ENCODE measurements at regions not wholly inside any gene's neighbourhood (a gene's known extent, or its start where the extent isn't known, plus 50 kb on each side); places are given as distances from the start of the nearest gene placed in this dataset.

DNA sequence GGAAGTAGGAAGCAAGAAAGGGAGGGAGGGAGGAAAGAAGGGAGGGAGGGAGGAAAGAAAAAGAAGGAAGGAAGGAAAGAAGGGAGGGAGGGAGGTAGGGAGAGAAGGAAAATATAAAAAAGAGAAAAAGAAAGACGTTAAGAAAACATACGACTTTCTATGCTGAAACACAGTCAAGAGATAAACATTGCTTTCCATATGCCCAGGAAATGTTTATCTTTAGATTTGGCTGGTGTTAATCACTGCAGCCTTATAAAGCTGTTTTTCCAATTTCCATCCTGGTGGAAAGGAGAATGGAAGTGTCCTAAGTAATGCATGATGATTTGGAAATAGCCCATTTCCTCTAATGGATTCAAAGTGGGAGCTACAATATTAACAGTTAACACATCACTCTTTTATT, 524.3 kb downstream of the MTRR start:
- H3K36me3 Mint-ChIP-seq (ENCODE audit: low read depth) = no peaks in the 10 kb centered on the region
- TF ChIP-seq, protein P1, sequence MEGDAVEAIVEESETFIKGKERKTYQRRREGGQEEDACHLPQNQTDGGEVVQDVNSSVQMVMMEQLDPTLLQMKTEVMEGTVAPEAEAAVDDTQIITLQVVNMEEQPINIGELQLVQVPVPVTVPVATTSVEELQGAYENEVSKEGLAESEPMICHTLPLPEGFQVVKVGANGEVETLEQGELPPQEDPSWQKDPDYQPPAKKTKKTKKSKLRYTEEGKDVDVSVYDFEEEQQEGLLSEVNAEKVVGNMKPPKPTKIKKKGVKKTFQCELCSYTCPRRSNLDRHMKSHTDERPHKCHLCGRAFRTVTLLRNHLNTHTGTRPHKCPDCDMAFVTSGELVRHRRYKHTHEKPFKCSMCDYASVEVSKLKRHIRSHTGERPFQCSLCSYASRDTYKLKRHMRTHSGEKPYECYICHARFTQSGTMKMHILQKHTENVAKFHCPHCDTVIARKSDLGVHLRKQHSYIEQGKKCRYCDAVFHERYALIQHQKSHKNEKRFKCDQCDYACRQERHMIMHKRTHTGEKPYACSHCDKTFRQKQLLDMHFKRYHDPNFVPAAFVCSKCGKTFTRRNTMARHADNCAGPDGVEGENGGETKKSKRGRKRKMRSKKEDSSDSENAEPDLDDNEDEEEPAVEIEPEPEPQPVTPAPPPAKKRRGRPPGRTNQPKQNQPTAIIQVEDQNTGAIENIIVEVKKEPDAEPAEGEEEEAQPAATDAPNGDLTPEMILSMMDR (IDR thresholded peaks at IDR 0.05) = no peak
- no peak overlapping the region for H3K27ac Mint-ChIP-seq
- no peaks in the 10 kb centered on the region for H3K9me3 Mint-ChIP-seq
- H3K4me3 Mint-ChIP-seq = no peak overlapping the region
- peaks cover 7% of the 10 kb centered on the region for H3K27me3 Mint-ChIP-seq (ENCODE audit: low read depth, poor library complexity)
- DNase-seq = no peak
- no peaks in the 10 kb centered on the region for H3K4me1 Mint-ChIP-seq

DNA sequence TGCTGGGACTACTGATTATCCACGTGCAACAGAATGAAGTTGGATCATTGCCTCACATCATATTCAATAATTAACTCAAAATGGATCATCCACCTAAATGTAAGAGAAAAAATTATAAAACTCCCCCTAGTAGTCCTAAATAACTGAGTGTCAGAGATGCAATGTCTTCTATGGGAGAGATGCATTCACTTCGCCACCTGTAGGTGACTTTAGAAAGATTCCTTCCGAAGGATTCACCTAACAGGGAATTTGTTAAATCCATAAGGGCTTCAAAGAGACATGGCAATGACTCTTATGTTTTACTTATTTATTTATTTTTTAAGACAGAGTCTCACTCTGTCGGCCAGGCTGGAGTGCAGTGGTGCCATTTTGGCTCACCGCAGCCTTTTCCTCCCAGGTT, 526.0 kb downstream of the MTRR start:
- Mint-ChIP-seq H3K27me3 (ENCODE audit: low read depth, poor library complexity) (peaks cover 7% of the 10 kb centered on the region), H3K4me1 (no peaks in the 10 kb centered on the region), H3K4me3 (no peak overlapping the region), H3K9me3 (no peaks in the 10 kb centered on the region), H3K27ac (no peak overlapping the region), H3K36me3 (ENCODE audit: low read depth) (no peaks in the 10 kb centered on the region)
- TF ChIP-seq, protein P1 (IDR thresholded peaks at IDR 0.05) = no peak
- DNase-seq = no peak

DNA sequence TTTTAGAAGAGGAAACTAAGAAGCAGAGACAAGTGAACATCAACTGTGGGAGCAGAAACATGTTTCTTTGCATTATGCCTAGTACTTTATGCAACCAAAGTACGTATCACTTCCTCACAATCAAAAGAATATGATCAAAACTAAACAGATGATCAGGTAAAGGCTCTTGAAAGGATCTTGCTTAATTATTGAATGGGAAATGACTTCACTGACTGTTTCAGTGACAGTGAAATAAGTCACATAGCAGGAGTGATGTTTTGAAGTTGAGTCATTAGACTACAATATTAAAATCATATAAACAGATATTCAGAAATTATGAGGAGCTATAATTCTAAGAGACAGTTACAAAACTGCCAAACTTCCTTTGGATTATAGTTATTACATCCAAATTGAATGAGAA, 527.3 kb downstream of the MTRR start:
- H3K27me3 Mint-ChIP-seq (ENCODE audit: low read depth, poor library complexity) = peaks cover 3% of the 10 kb centered on the region
- H3K4me3 Mint-ChIP-seq = no peak overlapping the region
- TF ChIP-seq, protein P1 (IDR thresholded peaks at IDR 0.05) = no peak
- no peak overlapping the region for H3K27ac Mint-ChIP-seq
- no peak for DNase-seq
- H3K36me3 Mint-ChIP-seq (ENCODE audit: low read depth) = no peaks in the 10 kb centered on the region
- no peaks in the 10 kb centered on the region for H3K4me1 Mint-ChIP-seq
- H3K9me3 Mint-ChIP-seq = no peaks in the 10 kb centered on the region

DNA sequence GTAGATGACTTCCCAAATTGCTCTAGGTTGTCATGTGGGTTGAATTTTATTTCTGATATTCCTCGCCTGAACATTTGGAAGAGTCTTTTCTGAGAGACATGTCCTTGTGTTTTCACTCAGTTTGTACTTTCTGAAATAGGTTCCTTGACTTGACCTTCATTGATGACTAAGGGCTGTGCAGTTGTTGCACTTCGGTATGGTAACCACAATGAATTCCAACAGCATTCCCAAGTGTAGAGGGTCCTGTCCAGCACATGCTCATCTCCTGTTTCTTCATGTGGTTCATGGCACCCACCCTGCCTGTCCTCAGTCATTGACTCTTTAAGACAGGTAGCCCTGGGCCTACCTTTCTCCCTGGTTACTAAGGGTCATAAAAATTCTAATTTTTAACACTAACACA, 527.8 kb downstream of the MTRR start:
- DNase-seq = no peak
- no peak overlapping the region for H3K4me3 Mint-ChIP-seq
- TF ChIP-seq, protein P1 (IDR thresholded peaks at IDR 0.05) = no peak
- H3K27ac Mint-ChIP-seq = no peak overlapping the region
- H3K36me3 Mint-ChIP-seq (ENCODE audit: low read depth) = no peaks in the 10 kb centered on the region
- peaks cover under 1% of the 10 kb centered on the region for H3K27me3 Mint-ChIP-seq (ENCODE audit: low read depth, poor library complexity)
- no peaks in the 10 kb centered on the region for H3K9me3 Mint-ChIP-seq
- H3K4me1 Mint-ChIP-seq = no peaks in the 10 kb centered on the region

DNA sequence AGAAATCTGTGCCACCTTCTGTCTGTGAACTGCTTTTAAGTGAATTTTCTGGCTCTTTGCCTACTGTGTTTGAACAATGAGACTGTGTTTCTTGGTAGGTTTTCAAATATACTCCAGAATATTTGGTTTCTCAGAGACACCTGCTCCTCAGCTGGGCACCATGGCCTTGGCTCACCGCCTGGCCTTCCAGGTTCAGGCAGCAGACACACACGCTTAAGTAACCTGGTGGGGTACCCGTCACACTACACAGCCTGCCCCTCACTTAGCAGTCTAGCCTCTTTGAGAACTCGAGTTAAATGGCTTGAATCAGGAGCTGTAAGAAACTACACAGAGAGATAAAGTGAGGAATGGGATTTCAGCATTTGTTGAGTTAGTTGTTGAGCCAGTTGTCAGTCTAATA, 530.5 kb downstream of the MTRR start:
- no peaks in the 10 kb centered on the region for H3K36me3 Mint-ChIP-seq (ENCODE audit: low read depth)
- TF ChIP-seq, protein P1 (IDR thresholded peaks at IDR 0.05) = no peak
- H3K4me1 Mint-ChIP-seq = no peaks in the 10 kb centered on the region
- no peaks in the 10 kb centered on the region for H3K9me3 Mint-ChIP-seq
- no peak for DNase-seq
- no peak overlapping the region for H3K27ac Mint-ChIP-seq
- H3K4me3 Mint-ChIP-seq = no peak overlapping the region
- no peaks in the 10 kb centered on the region for H3K27me3 Mint-ChIP-seq (ENCODE audit: low read depth, poor library complexity)

DNA sequence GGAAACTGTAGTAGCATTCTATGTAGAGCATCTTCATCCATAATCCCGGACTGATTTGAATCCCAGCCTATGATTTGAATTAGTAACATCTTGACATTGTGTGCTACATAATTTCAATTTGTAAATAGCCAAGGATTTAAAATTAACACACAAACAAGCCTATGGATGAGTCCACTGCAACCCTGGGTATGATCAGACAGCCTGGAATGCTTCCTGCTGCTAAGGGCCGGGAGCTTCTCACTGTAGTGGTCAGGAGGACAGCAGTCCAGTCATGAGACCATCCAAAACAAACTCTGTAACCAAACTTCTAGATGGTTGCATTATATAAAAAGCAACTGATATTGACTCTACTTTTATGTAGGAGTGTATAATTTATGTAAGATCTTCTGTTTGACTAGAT, 539.3 kb downstream of the MTRR start:
- Mint-ChIP-seq H3K27me3 (ENCODE audit: low read depth, poor library complexity) (no peaks in the 10 kb centered on the region), H3K27ac (no peak overlapping the region), H3K9me3 (peaks cover 8% of the 10 kb centered on the region), H3K4me1 (peaks cover 5% of the 10 kb centered on the region), H3K4me3 (no peak overlapping the region), H3K36me3 (ENCODE audit: low read depth) (no peaks in the 10 kb centered on the region)
- no peak for DNase-seq
- TF ChIP-seq, protein P1 (IDR thresholded peaks at IDR 0.05) = no peak
